GM19438 (cell line): ENCODE measurements at regions not wholly inside any gene's neighbourhood (a gene's known extent, or its start where the extent isn't known, plus 50 kb on each side); places are given as distances from the start of the nearest gene placed in this dataset.

Experiments used
- ATAC-seq: cut with Tn5 transposase; IDR thresholded peaks from one replicate; pipeline ENCODE4 v1.9.1; 2021; ENCODE audit warnings: low read depth; ENCODE audit not compliant: unreplicated experiment

GRCh38 chr5:144896473-144896872, 725.8 kb downstream of the KCTD16 start:
- no peak for ATAC-seq

GRCh38 chr5:144886668-144887067, 716.0 kb downstream of the KCTD16 start:
- ATAC-seq: no peak

- no peak for ATAC-seq
These were observed 712.1 kb downstream of the KCTD16 start for GRCh38 chr5:144882739-144883283.

GRCh38 chr5:144880513-144880912, 709.8 kb downstream of the KCTD16 start:
- no peak for ATAC-seq

GRCh38 chr5:144876990-144877389, 706.3 kb downstream of the KCTD16 start:
- no peak for ATAC-seq

GRCh38 chr5:144873076-144873475, 702.4 kb downstream of the KCTD16 start:
- ATAC-seq: no peak

- ATAC-seq: no peak
These were observed 693.4 kb downstream of the KCTD16 start for GRCh38 chr5:144864118-144864517.

- ATAC-seq: no peak
These were observed 686.8 kb downstream of the KCTD16 start for GRCh38 chr5:144857454-144857853.

GRCh38 chr5:144844086-144844485, 673.4 kb downstream of the KCTD16 start:
- ATAC-seq: no peak

GRCh38 chr5:144832416-144832815, 661.7 kb downstream of the KCTD16 start:
- ATAC-seq: no peak

- ATAC-seq: no peak
These were observed 661.0 kb downstream of the KCTD16 start for GRCh38 chr5:144831650-144832049.

GRCh38 chr5:144822503-144822902, 651.8 kb downstream of the KCTD16 start:
- ATAC-seq: no peak

GRCh38 chr5:144820278-144820677, 649.6 kb downstream of the KCTD16 start:
- ATAC-seq: no peak

- ATAC-seq: no peak
These were observed 644.5 kb downstream of the KCTD16 start for GRCh38 chr5:144815131-144815530.

- ATAC-seq: no peak
These were observed 642.1 kb downstream of the KCTD16 start for GRCh38 chr5:144812763-144813162.

- ATAC-seq: no peak
These were observed 629.5 kb downstream of the KCTD16 start for GRCh38 chr5:144800169-144800568.

GRCh38 chr5:144798595-144798994, 627.9 kb downstream of the KCTD16 start:
- ATAC-seq: no peak

- ATAC-seq: no peak
These were observed 624.2 kb downstream of the KCTD16 start for GRCh38 chr5:144794922-144795321.

GRCh38 chr5:144788556-144788955, 617.9 kb downstream of the KCTD16 start:
- ATAC-seq: no peak

- no peak for ATAC-seq
These were observed 617.4 kb downstream of the KCTD16 start for GRCh38 chr5:144788046-144788445.

- no peak for ATAC-seq
These were observed 608.7 kb downstream of the KCTD16 start for GRCh38 chr5:144779368-144779767.

GRCh38 chr5:144778561-144778960, 607.9 kb downstream of the KCTD16 start:
- ATAC-seq: no peak

- no peak for ATAC-seq
These were observed 603.5 kb downstream of the KCTD16 start for GRCh38 chr5:144774197-144774596.
